Gastrocnemius medialis (tissue), 4 donors: ENCODE measurements at regions not wholly inside any gene's neighbourhood (a gene's known extent, or its start where the extent isn't known, plus 50 kb on each side); places are given as distances from the start of the nearest gene placed in this dataset.

Experiments used
- ATAC-seq, 2 donors: fragments of 150-250 bp; one replicate each; pipeline ENCODE4 v1.9.1; 2016
- DNase-seq, 2 donors: peaks; one replicate each; pipeline ENCODE4 v3.0.0-alpha.2; 2019
- H3K27ac ChIP-seq, 4 donors: fragments of 200-600 bp; sonication (generic); 1 replicate in 1 of 4; 2 replicates in 3 of 4; pipeline ENCODE4 v1.5.1; 2016 to 2018; ENCODE audit warnings: mild to moderate bottlenecking in 2 of 4, moderate library complexity in 1 of 4
- H3K27me3 ChIP-seq, 3 donors: fragments of 200-600 bp; sonication (generic) in 2 of 3; 1 replicate in 1 of 3; 2 replicates in 2 of 3; pipeline versions ENCODE4 v1.5.1 to v1.6.0; 2016 to 2019; ENCODE audit warnings: mild to moderate bottlenecking in 1 of 3, moderate library complexity in 1 of 3
- H3K36me3 ChIP-seq, 2 donors: fragments of 200-600 bp; sonication (generic) in 1 of 2; one replicate each; pipeline ENCODE4 v1.5.1; 2017 to 2018
- H3K4me1 ChIP-seq, 2 donors: fragments of 200-600 bp; sonication (generic) in 1 of 2; one replicate each; pipeline ENCODE4 v1.5.1; 2016 to 2017; ENCODE audit warnings: mild to moderate bottlenecking in 2 of 2
- H3K4me3 ChIP-seq, 4 donors: fragments of 200-600 bp; sonication (generic) in 3 of 4; 1 replicate in 1 of 4; 2 replicates in 3 of 4; pipeline ENCODE4 v1.5.1; 2016 to 2019; ENCODE audit warnings: mild to moderate bottlenecking in 2 of 4
- H3K9me3 ChIP-seq, 3 donors: fragments of 200-600 bp; sonication (generic) in 2 of 3; 1 replicate in 1 of 3; 2 replicates in 2 of 3; pipeline ENCODE4 v1.5.1; 2016 to 2019
- CTCF ChIP-seq, 5 experiments: fragments of 450-650 bp in 3 of 5; fragments of 200-600 bp in 2 of 5; sonication (generic) in 2 of 5; IDR thresholded peaks in 4 of 5; conservative IDR thresholded peaks in 1 of 5; 1 replicate in 4 of 5; 2 replicates in 1 of 5; pipeline ENCODE4 v1.5.1; 2016 to 2019; ENCODE audit warnings: antibody characterized with exemption in 5 of 5, mild to moderate bottlenecking in 3 of 5, moderate library complexity in 3 of 5
- POLR2A ChIP-seq, 2 donors: fragments of 450-650 bp; IDR thresholded peaks; one replicate each; pipeline ENCODE4 v1.6.1; 2017; ENCODE audit warnings: antibody characterized with exemption in 2 of 2, mild to moderate bottlenecking in 2 of 2, moderate library complexity in 2 of 2
- in situ Hi-C, 4 donors: fragments of 200-750 bp; cut with MboI; loops; one replicate each; pipeline versions ENCODE4 v1.15.0 to v1.8.0; 2017; ENCODE audit warnings: low sequenced_read_pairs in 4 of 4
- intact Hi-C: fragments of 100-400 bp; cut with DNase I; formaldehyde crosslinking; loops from one replicate; pipeline ENCODE4 v1.15.1; 2023; ENCODE audit warnings: low total_unique reads

GRCh38 chr6:79301290-79301689, 66.8 kb upstream of the HMGN3 start:
- no peak for DNase-seq
- in situ Hi-C loops (no loop called here), intact Hi-C loops (no loop called here)

GRCh38 chr6:79296211-79296610, 61.7 kb upstream of the HMGN3 start:
- Histone ChIP-seq H3K36me3 (no peaks in the 10 kb centered on the region), H3K9me3 (no peaks in the 10 kb centered on the region), H3K27ac (no peak overlapping the region), H3K27me3 (no peaks in the 10 kb centered on the region), H3K4me3 (no peak overlapping the region), H3K4me1 (no peaks in the 10 kb centered on the region)
- in situ Hi-C loops: no loop called here
- DNase-seq (no peak), ATAC-seq (no peak)
- no peak for TF ChIP-seq CTCF (IDR thresholded peaks at IDR 0.05 in 4 of 5, conservative IDR thresholded peaks at IDR 0.05 in 1 of 5)
- no peak for TF ChIP-seq POLR2A (IDR thresholded peaks at IDR 0.05)
- intact Hi-C loops: no loop called here

More at GRCh38 chr6:79301290-79301689, 66.8 kb upstream of the HMGN3 start:
- H3K36me3 ChIP-seq: no peaks in the 10 kb centered on the region
- H3K4me3 ChIP-seq: no peak overlapping the region
- no peak for ATAC-seq
- no peak for TF ChIP-seq POLR2A (IDR thresholded peaks at IDR 0.05)
- H3K4me1 ChIP-seq: no peaks in the 10 kb centered on the region
- no peaks in the 10 kb centered on the region for H3K27me3 ChIP-seq
- no peaks in the 10 kb centered on the region for H3K9me3 ChIP-seq
- H3K27ac ChIP-seq: no peak overlapping the region
